Choroid plexus epithelial cell (primary cell): ENCODE measurements at regions not wholly inside any gene's neighbourhood (a gene's known extent, or its start where the extent isn't known, plus 50 kb on each side); places are given as distances from the start of the nearest gene placed in this dataset.

Source experiments
- DNase-seq: peaks from one replicate; pipeline ENCODE4 v3.0.0-alpha.2; 2010; ENCODE audit warnings: low read depth
- H3K4me3 ChIP-seq: 2 replicates; pipeline ENCODE4 v1.5.1; 2011; ENCODE audit warnings: low read depth, mild to moderate bottlenecking, control low read depth, low read length, moderate library complexity
- TF ChIP-seq, protein P1 (sequence below): conservative IDR thresholded peaks from 2 replicates; pipeline ENCODE4 v1.5.1; 2011; ENCODE audit warnings: low read depth, mild to moderate bottlenecking, control low read depth, inconsistent platforms, low read length, moderate library complexity

DNA sequence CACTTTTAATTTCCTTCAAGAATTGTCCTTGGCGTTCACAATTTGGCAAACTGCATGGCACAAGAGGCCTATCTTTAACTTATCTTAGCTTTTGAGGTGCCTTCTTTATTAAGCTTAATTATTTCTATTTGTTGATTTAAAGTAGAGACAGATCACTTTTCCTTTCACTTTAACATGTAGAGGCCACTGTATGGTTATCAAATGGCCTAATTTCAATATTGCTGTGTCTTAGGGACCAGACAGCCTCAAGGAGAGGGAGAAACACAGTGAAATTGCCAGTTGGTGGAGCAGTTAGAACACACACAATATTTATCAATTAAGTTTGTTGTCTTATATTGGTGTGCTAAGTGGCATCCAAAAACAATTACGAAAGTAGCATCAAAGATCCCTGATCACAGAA is 1013.9 kb downstream of the KCNT2 start:
- TF ChIP-seq, protein P1, sequence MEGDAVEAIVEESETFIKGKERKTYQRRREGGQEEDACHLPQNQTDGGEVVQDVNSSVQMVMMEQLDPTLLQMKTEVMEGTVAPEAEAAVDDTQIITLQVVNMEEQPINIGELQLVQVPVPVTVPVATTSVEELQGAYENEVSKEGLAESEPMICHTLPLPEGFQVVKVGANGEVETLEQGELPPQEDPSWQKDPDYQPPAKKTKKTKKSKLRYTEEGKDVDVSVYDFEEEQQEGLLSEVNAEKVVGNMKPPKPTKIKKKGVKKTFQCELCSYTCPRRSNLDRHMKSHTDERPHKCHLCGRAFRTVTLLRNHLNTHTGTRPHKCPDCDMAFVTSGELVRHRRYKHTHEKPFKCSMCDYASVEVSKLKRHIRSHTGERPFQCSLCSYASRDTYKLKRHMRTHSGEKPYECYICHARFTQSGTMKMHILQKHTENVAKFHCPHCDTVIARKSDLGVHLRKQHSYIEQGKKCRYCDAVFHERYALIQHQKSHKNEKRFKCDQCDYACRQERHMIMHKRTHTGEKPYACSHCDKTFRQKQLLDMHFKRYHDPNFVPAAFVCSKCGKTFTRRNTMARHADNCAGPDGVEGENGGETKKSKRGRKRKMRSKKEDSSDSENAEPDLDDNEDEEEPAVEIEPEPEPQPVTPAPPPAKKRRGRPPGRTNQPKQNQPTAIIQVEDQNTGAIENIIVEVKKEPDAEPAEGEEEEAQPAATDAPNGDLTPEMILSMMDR, result no peak
- H3K4me3 ChIP-seq, result no peak overlapping the region
- no peak for DNase-seq

DNA sequence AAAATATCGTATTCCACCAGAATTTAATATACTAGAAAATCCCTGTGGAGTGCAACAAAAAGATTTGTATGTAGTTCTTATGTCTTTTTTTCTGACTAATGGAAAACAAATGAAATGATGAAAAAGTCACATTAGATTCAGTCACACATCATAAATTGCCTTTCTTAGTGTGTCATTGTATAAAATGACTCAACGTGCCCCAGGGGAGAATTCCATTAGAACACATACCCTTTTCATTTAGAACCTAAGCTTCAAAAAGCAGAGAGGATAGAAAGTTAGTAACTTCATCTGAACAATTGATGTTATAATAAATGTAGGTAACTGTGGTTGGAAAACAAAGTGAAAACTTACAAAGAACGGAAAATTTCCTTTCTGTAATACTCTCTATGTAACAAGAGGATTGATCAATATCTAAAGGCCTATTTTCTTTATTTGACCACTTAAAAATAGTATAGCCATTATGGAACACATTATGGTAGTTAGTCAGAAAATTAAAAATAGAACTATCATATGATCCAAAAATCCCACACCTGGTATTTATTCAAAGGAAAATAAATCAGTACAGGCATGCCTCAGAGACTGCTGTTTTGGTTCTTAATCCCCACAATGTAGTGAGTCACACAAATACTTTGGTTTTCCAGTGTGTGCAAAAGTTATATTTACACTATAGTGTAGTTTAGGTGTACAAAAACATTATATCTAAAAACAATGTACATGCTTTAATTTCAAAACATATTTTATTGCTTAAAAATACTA is 1016.1 kb downstream of the KCNT2 start:
- DNase-seq, result peak; percentile 30
- TF ChIP-seq, protein P1, result no peak
- H3K4me3 ChIP-seq, result no peak overlapping the region

DNA sequence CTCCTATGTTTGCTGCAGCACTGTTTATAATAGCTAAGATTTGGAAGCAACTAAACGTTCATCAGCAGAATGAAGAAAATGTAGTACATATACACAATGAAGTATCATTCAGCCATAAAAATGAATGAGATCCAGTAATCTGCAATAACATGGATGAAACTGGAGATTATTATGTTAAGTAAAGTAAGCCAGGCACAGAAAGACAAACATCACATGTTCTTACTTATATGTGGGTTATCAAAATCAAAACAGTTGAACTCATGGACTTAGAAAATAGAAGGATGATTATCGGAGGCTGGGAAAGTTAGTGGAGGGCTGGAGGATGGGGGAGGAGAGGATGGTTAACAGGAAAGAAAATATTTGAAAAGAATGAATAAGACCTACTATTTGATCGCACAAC is 1017.6 kb downstream of the KCNT2 start:
- no peak overlapping the region for H3K4me3 ChIP-seq
- TF ChIP-seq, protein P1, result no peak
- peak; percentile 15 for DNase-seq

DNA sequence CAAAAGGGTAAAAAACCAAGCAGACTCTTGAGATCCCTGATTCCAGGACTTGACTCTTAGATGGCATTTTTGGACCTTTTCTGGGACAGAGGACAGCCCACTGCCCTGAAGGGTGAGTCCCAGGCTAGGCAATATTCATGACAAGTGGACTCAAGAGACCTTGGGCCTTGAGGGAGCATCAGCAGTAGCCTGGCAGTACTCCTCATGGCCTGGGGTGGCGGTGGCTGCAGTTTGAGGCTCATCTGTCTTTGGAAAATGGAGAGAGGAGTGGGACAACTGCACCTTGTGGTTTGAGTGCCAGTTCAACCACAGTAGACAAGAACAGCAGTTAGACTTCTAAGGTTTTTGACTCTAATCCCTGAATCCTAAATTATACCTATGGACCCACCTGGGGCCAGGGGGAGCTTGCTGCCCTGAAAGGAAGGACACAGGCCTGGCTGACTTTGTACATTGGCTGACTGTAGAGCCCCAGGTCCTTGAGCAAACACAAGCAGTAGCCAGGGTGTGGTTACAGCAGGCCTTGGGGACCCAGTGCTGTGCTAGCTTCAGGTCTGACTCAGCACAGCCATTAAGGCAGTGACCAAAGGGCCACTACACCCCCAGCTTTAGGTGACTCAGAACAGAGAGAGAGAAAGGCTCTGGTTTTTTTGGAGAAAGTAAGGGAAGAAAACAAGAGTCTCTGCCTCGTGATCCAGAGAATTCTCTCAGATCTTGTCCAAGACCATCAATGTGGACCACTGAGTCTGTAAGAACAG is 1023.2 kb downstream of the KCNT2 start:
- no peak overlapping the region for H3K4me3 ChIP-seq
- DNase-seq, result no peak
- TF ChIP-seq, protein P1, result no peak

DNA sequence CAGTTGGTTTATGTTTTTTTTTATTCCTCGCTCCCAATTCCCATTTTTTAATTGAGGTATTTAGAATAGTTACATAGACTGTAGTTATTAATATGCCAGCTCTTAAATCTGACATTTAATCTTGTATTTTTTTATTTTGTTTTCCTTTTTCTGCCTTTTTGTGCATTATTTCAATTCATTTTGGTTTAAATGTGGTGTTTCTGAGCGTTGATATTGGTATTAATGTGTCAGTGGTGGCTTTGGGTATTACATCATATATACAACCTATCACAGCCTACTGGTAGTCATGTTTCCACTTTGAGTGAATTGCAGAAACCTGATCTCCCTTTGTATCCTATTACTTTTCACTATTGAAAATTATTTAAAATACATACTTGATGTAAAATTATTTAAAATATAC is 1027.3 kb downstream of the KCNT2 start:
- TF ChIP-seq, protein P1, result no peak
- DNase-seq, result no peak
- no peak overlapping the region for H3K4me3 ChIP-seq

DNA sequence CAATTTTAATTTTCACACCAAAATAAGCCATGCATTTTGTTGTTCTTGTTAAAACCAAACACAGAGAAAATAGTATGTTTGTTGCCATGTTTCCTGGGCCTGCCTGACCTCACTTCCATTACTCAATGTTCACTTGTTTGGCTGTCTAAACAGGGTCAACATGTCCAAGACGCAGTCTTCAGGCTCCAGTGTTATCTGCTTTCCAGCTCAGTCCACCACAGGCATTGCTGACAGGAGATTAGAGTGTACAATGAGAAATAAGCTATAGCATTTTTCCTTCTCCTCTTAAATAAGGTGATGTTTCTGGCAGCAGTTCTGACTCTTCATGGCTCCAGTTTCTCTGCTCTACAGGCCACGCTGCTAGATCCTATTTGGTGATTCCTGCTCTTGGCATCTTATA is 1030.5 kb downstream of the KCNT2 start:
- H3K4me3 ChIP-seq, result no peak overlapping the region
- peak; percentile 3 for DNase-seq
- TF ChIP-seq, protein P1, result no peak
